AG04449 (cell line): ENCODE measurements at regions not wholly inside any gene's neighbourhood (a gene's known extent, or its start where the extent isn't known, plus 50 kb on each side); places are given as distances from the start of the nearest gene placed in this dataset.

ENCODE experiments used
- CTCF ChIA-PET: fragments of 350-600 bp; formaldehyde crosslinking; extraction: SDS; loops from one replicate; lab custom pipeline; 2021; ENCODE audit warnings: antibody characterized with exemption; lab: Yijun Ruan, JAX
- POLR2A ChIA-PET: fragments of 400-600, 350-600 bp; formaldehyde crosslinking; extraction: SDS; loops from one replicate; lab custom pipeline; 2020; ENCODE audit warnings: antibody characterized with exemption, inconsistent platforms; lab: Yijun Ruan, JAX
- DNase-seq: peaks from one replicate; pipeline ENCODE4 v3.0.0-alpha.2; 2010; ENCODE audit warnings: low read depth, low spot score
- H3K4me3 ChIP-seq: 2 replicates; pipeline ENCODE4 v1.5.1; 2011; ENCODE audit warnings: low read depth, mild to moderate bottlenecking, control low read depth, low read length
- TF ChIP-seq, protein P1 (sequence below): IDR thresholded peaks from one replicate; pipeline ENCODE4 v1.5.1; 2011; ENCODE audit warnings: mild to moderate bottlenecking, moderate library complexity, low read length, control low read depth, inconsistent platforms; ENCODE audit not compliant: insufficient read depth; ENCODE audit errors: missing control alignments

DNA sequence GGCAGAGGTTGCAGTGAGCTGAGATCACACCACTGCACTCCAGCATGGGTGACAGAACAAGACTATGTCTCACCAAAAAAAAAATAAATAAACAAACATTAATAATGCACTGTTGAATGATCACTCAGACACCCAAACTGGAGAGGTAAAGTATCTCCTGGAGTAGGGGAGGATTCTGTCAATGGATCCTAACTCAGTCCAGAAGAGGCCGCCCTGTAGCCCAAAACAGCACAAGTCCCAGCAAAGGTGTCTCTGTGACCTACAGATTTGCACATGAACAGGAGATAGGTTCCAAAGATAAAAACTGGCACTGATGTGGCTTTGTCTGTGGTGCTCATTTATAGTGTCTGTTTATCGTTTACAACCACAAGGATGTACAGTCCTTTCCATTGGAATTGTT lies 352.9 kb upstream of the USP9Y start:
- H3K4me3 ChIP-seq, result no peak overlapping the region
- no peak for DNase-seq
- ChIA-PET POLR2A (no interaction called here), CTCF (no interaction called here)
- TF ChIP-seq, protein P1, sequence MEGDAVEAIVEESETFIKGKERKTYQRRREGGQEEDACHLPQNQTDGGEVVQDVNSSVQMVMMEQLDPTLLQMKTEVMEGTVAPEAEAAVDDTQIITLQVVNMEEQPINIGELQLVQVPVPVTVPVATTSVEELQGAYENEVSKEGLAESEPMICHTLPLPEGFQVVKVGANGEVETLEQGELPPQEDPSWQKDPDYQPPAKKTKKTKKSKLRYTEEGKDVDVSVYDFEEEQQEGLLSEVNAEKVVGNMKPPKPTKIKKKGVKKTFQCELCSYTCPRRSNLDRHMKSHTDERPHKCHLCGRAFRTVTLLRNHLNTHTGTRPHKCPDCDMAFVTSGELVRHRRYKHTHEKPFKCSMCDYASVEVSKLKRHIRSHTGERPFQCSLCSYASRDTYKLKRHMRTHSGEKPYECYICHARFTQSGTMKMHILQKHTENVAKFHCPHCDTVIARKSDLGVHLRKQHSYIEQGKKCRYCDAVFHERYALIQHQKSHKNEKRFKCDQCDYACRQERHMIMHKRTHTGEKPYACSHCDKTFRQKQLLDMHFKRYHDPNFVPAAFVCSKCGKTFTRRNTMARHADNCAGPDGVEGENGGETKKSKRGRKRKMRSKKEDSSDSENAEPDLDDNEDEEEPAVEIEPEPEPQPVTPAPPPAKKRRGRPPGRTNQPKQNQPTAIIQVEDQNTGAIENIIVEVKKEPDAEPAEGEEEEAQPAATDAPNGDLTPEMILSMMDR, result no peak

DNA sequence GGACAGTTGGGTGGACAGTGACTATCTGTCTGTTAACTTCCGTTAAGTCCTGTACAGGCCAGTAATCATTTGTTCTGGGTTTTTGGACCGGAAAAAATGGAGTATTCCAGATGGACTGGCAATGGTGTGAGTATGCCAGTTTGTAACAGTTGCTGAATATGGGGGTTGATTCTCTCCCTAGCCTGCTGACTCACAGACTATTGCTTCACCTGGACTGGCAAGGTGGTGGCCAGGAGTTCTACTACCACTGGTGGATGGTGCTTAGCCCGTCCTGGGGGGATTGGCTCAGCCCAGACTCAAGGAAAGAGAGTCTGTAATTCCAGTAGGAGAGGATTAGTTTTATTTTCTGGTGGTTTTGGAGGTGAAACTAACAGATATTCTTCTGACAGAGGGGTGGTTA lies 343.8 kb upstream of the USP9Y start:
- ChIA-PET CTCF (no interaction called here), POLR2A (no interaction called here)
- no peak for DNase-seq

DNA sequence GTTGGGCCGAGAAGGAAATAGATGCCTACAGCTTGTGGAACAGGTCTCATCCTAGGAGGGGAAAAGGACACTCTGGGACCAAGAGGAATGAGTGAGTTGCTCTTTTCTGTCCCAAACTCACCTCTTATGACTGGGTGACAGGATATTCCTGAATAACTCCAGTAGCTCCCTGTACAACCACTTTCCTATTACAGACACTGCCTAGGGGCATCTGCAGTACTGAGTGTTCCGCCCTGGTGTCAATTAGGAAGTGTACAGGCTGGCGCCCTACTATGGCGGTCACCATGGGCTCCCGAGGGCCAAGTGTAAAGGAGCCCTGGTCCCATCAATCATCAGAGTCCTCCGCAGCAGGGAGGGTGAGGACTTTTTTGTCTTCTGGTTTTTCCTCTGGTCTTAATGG lies 343.4 kb upstream of the USP9Y start:
- no peak for DNase-seq
- TF ChIP-seq, protein P1, result no peak
- H3K4me3 ChIP-seq, result no peak overlapping the region
- ChIA-PET CTCF (no interaction called here), POLR2A (no interaction called here)

More for the DNA sequence above, 343.8 kb upstream of the USP9Y start:
- TF ChIP-seq, protein P1, result no peak
- H3K4me3 ChIP-seq, result no peak overlapping the region

DNA sequence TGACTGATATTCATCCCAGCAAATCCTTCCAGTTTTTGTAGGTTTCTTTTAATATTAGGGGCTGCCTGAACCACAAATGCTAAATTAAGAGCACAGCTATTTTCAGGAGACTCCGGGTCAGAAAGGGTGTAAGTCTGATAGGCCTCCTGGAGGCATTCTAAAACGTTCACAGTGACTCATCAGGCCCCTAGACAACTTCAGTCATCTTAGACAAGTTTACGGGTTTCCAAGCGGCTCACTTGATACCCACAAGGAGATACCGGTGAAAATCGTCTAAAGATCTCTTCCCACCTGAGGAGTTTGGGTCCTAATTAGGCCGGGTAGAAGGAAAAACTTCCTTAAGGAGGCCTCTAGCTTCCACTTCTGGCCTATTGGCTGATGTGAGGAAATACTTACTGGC lies 342.7 kb upstream of the USP9Y start:
- TF ChIP-seq, protein P1, result no peak
- POLR2A ChIA-PET, result no interaction called here
- CTCF ChIA-PET, result no interaction called here
- no peak for DNase-seq
- no peak overlapping the region for H3K4me3 ChIP-seq

DNA sequence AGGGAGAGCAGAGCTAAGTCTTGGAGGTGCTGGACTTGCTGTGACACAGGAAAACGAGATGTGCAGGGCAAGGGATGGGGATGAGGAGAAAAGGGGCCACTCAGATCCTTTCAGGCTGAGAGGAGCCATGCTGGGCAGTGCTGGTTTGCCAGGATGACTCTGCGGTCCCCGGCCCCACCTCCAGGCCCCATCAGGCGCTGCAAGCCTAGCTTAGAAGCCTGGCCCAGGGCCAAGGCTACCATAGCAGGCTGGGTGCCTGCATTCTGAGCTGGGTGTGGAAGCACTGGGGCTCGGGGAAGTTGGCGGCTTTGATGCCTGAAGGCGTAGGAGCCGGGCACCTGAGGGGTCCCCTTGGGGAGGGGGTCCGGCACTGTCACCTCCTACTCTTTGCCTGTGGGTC lies 341.2 kb upstream of the USP9Y start:
- no peak overlapping the region for H3K4me3 ChIP-seq
- ChIA-PET CTCF (no interaction called here), POLR2A (no interaction called here)
- TF ChIP-seq, protein P1, result no peak
- DNase-seq, result no peak

DNA sequence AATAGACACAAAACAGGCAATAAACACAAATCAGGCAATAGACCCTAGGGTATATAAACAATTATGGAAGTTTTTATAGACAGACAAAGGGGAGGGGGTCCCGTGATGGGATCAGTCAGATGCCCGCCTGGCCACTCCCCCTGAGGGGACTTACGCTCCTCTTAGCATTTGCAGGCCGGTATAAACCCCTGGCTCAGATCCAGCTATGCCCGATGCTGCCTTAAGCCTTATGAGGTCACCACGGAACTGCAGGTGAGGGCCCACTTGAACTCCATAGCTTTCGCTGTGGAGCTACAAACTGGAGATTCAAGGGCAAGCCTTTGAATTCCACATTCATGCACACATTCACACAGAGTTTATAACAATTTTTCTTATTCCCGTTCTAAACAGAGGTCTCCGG lies 340.5 kb upstream of the USP9Y start:
- no peak for DNase-seq
- POLR2A ChIA-PET, result no interaction called here
- TF ChIP-seq, protein P1, result no peak
- CTCF ChIA-PET, result no interaction called here
- no peak overlapping the region for H3K4me3 ChIP-seq
